Stimulated activated CD8-positive, alpha-beta memory T cell treated with anti-CD3 and anti-CD28 coated beads, Interleukin-15, amount 100 ng/mL, for 48 hours (primary cell): ENCODE measurements at regions not wholly inside any gene's neighbourhood (a gene's known extent, or its start where the extent isn't known, plus 50 kb on each side); places are given as distances from the start of the nearest gene placed in this dataset.

ENCODE experiments used
- DNase-seq, 2 donors: peaks; one replicate each; pipeline ENCODE4 v3.0.0-alpha.2; 2020; ENCODE audit warnings: low read depth in 2 of 2

- no peak for DNase-seq
These were observed 325.6 kb downstream of the TTLL7 start for GRCh38 chr1:83673312-83673711.

- DNase-seq: no peak
These were observed 327.3 kb downstream of the TTLL7 start for GRCh38 chr1:83671586-83671985.

DNA sequence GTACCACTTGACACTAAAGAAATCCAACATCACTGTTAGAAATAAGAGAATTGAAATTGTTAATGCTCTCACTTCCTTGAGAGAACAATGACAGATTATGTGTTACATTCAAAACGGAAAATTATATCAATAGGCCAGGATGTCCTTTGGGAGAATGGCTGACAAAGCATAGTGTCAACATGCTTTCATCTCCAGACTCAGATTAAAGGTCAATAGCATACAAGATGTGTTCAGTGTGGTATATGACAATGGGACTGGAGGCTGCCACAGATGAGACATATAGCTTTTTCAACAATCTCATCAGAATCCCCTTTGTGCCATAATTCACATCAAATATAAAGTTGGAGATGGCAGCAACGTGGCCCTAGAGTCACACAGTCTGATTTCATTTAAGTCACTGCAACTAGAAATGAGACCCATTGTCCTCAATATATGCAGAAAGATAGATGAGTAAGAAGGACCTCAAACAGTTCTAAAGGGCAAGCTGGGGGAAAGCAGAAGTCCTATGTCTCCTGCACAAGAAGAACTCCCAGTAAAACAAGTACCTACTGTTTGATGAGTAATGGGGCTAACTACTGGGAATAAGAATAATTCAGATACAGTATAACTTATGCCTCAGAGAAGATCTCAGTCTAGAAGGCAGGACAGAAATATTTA lies 327.9 kb downstream of the TTLL7 start:
- no peak for DNase-seq

DNA sequence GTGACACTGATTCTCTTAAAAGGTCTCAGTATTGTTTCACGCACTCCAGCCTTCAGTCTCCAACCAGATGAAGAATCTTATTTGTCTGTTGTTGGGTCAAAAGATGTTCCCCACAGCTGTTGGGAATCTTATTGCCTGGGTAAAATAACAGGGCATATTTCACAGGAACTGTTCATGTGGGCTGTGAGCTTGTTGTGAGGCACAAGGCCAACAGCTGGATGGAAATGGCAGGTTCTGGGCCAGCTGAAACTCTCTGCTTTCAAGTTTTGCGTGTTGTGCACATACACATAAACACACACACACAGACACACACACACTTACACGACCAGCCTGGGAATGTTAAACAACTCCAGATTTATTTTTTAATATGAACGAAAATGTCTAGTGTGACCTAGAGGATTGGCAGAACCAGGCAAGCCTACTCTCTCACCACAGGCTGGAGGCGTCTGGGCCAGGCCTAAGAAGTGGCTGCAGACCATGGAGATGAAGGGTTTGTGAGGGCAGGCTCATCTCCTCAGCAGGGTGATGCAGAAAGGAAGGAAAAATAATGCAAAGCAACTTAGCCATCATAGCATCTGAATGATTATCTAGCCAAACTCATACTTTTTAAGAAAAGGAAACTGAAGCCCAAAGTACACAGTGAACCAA lies 357.0 kb downstream of the TTLL7 start:
- no peak for DNase-seq

DNA sequence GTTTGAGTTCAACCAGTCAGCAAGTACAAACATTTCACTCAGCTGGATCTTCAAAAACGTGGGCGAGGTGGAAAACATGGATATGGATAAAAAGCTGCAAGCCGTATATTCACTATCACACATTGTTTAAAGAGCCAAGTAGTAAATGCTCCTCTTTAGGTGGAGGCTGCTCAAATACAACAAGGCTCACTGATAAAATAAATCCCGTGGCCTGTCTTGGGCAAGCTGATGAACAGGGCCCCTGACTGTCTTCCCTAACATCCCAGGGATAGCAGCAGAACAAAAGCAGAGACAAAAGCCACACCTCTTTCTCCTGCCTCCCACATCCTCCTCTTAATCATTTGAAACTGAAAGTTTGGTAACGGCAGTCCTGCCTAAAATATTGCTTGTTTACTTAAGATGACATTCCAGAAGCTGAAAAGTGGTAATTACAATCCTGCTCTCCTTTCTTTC lies 357.7 kb downstream of the TTLL7 start:
- DNase-seq: no peak

DNA sequence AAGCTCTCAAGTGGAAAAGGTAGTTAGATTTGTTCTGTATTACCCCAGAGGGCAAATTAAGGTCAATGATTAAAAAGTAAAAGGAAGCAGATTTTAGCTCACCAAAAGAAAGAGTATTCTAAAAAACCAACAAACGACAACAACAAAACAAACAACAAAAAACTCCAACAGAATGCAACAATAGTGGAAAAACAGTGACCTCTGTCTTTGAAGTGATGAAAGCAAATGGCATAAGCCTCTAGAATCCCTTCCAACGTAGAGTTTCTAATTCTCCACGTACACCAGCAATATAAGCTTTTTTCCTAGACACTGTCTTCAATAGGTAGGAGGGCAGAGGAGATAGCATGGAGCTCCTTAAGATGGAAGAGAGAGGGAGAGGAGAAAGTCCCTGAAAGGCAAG lies 359.1 kb downstream of the TTLL7 start:
- no peak for DNase-seq

- DNase-seq: no peak
These were observed 361.3 kb downstream of the TTLL7 start for GRCh38 chr1:83637586-83637985.

GRCh38 chr1:83637009-83637408 lies 361.9 kb downstream of the TTLL7 start:
- no peak for DNase-seq

- DNase-seq: peak; percentile 3 to 8
These were observed 366.0 kb downstream of the TTLL7 start for GRCh38 chr1:83632906-83633305.

DNA sequence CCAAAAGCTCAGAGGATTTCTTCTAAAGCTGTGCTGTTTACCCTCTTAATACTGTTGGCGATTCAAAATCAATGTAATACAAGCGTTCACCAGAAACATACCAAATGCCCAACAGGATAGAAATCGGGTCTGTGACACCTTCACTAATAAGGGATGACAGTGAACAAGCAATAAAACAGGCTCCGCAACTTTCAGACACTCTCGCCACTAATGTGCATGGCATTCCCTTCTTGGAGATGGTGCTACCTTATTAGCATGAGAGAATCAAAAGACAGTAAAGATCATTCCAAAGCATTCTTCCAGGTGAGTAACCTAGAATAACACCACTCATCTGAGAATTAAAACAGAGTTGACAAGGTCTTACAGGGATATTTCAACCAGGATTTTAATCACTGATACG lies 367.1 kb downstream of the TTLL7 start:
- no peak for DNase-seq

DNA sequence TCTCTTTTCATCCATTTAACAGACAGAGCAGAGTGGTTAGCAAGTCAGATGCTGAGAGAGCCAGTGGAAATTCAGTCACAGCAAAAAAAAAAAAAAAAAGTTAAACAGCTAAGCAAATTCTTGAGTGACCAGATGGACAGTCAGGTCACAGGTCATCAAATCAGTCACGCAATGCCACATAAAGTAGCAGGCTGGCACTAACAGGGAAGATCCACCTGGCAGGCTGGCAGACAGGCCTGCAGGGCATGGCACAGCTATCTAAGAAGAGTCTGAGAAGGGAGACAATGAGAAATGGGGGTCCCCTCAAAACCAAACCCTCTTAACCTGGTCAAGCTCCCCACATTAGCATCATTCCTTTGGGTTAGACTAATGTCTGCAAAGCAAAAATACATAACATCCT lies 371.9 kb downstream of the TTLL7 start:
- DNase-seq: no peak

GRCh38 chr1:83626603-83627002 lies 372.3 kb downstream of the TTLL7 start:
- no peak for DNase-seq

DNA sequence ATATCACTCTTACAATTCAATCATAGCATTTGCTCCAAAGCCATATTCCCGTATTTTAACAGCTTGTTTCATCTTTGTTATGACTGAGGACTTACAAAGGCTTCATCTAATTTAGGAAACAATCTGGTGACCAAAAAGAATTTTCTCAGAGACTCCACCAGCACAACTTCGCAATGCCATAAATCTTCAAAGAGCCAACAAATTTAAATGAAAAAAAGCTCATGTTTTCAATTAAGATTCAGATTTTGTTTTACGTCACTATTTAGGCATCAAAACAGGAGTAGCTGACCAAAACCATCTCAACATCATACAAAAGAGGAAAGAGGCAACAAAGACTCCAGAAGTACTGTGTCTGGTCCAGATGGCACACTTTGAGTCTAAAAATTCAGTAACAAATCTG lies 373.3 kb downstream of the TTLL7 start:
- no peak for DNase-seq

GRCh38 chr1:83620016-83620415 lies 378.9 kb downstream of the TTLL7 start:
- DNase-seq: no peak

DNA sequence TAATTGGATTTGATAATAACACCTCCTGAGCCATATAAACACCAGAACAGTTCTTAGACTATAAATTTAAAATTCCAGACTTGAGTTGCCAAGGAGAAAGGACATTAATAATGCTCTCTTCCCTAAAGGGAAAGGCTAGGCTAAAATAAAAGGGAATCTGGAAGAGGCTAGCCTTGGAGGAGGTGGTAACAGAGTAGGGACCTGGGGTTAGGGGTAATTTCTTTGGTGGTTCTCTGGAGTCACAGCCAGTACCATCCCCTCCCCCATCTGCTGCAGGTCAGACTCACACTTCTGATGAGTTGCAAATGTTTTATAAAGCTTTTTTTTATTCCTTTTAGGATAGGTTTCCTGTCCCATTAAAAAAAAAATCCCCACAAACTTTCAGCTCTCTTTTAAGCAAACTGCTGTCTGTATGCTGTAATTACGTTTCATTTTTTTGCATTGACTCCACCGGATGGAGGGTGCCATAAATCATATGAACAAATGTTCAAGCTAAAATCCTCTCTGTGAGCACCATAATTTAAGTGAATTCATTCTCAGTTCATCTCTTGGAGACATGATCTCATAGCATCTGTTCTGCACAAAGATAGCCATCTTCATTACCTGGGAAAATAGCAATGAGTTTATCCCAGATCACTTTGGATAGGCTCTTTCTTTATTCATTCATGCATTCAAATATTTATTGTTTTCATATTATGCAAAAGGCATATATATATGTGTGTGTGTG lies 379.6 kb downstream of the TTLL7 start:
- DNase-seq: no peak

- no peak for DNase-seq
These were observed 381.0 kb downstream of the TTLL7 start for GRCh38 chr1:83617883-83618282.

DNA sequence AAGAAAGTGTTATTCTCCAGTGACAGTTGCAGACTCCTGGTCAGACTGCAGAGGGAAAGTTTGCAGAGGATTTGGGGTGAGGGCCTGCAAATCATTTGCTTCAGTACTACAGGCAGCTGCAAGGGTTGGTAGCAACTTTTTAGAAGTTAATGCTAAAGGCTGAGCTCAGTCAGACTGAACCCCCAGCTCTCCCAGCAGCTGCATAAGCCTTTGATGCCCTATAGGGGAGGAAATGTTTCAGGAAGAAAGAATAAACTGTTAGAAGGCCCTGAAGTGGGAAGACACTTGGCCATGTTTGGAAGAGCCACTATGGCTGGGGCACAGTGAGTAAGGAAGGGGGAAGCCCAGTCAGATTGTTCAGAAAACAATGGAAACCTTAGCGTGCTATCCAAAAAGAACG lies 383.6 kb downstream of the TTLL7 start:
- no peak for DNase-seq

GRCh38 chr1:83606416-83606955 lies 392.4 kb downstream of the TTLL7 start:
- DNase-seq: no peak

DNA sequence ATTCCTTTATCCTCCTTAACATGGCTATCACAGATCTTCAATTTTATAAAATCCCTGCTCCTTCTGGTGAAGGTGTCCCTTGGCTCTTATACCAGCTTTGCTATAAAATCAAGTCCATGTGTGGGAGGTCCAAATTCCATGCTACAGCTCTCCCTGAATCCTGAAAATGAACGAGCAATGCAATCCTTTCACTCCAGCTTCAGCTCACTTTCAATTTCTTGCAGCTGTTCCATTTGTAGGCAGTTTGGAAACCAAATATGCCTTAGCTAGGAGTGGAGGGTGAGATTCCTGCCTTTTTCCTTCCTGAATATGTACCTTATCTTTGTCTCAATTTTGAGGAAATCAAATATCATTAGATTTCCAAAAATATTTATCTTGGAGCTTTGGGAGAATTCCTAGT lies 402.6 kb downstream of the TTLL7 start:
- DNase-seq: no peak

DNA sequence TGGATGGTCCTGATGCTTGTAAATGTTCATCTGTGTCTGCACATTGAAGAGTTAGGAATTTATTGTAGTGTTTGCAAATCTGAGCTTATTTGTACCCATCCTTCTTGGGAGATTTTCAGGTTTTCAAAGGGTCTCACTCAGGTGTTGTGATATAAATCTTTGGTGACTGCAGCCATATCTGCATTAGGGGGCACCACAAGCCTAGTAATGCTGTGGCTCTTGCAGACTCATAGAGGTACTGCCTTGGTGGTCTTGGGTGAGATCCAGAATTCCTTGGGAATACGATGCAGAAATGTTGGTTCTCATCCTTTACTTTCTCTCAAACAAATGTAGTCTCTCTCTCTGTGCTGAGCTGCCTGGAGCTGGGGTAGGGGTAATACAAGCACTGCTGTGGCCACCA lies 405.9 kb downstream of the TTLL7 start:
- DNase-seq: no peak

DNA sequence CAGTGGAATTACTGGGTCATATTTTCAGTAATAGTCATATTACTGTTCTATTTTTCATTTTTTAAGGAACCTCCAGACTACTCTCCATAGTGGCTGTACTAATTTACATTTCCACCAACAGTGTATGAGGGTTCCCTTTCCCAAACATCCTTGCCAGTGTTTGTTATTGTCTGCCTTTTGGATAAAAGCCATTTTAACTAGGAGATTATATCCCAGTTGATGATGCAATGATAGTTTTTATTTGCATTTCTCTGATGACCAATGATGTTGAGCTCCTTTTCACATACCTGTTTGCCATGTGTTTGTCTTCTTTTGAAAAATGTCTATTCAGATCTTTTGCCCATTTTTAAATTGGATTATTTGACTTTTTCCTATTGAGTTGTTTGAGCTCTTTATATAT lies 410.8 kb downstream of the TTLL7 start:
- no peak for DNase-seq

GRCh38 chr1:83583351-83584014 lies 415.4 kb downstream of the TTLL7 start:
- DNase-seq: no peak
